ENCODE measurements at regions not wholly inside any gene's neighbourhood (a gene's known extent, or its start where the extent isn't known, plus 50 kb on each side); places are given as distances from the start of the nearest gene placed in this dataset.
"Not testable (repeated sequence)": the region's sequence is repeated elsewhere in the genome, so short reads cannot be mapped to it uniquely, and the experiment has no call there.

DNA sequence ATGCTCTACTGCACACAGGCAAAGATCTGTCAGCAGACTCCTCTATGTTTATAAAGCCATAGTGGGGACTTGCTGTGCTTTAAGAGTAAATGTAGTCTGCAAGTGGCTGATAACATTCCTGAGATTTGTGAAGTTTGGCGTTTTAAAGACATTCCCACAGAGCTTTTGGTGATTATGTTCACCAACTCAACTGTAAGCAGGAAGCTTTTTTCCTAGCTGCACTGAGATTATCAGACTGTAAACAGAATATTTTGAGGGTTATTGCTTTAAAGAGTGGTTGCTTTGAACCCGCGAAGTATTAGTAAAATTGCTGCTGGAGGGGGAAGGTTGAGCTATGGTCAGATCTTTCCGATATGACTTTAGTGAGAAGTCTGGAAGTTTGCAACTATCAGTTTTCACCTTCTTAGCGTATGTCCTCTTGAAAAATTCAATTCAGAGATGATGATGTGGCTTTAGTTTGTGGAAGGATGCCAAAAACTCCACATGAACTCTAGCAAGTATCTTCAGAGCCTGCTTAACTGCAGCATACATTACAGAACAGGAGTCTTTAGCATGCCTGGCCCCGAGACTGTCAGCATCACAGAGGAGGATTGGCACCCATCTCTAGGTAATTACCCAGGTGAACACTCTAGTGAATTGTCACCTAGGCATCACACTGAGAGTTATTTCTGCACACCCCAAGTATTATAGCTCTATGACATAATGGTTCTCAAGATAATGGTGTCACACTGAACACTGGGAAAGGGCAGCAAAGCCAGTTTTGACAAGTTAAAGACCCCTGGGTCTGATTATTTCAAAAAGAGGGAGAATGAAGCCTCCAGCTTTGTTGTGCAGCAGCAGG, 89.9 kb downstream of the MTNR1B start:
- Histone ChIP-seq H3K9me3 (peaks cover 0 to 3% (median 0%) of the 10 kb centered on the region in 12 donors), H3K4me1 (no peaks in the 10 kb centered on the region), H3K27ac (no peak overlapping the region), H3K4me3 (no peak overlapping the region), H3K36me3 (no peaks in the 10 kb centered on the region), H3K27me3 (peaks cover 0 to 4% (median 0%) of the 10 kb centered on the region in 9 donors)
- DNase-seq: no peak
- 16 to 24% (median 20%) methylated on average over 6 of the region's 6 CpGs for WGBS, 4 donors
- intact Hi-C loops (cut with DNase I): no loop called here
- TF ChIP-seq, protein P1, sequence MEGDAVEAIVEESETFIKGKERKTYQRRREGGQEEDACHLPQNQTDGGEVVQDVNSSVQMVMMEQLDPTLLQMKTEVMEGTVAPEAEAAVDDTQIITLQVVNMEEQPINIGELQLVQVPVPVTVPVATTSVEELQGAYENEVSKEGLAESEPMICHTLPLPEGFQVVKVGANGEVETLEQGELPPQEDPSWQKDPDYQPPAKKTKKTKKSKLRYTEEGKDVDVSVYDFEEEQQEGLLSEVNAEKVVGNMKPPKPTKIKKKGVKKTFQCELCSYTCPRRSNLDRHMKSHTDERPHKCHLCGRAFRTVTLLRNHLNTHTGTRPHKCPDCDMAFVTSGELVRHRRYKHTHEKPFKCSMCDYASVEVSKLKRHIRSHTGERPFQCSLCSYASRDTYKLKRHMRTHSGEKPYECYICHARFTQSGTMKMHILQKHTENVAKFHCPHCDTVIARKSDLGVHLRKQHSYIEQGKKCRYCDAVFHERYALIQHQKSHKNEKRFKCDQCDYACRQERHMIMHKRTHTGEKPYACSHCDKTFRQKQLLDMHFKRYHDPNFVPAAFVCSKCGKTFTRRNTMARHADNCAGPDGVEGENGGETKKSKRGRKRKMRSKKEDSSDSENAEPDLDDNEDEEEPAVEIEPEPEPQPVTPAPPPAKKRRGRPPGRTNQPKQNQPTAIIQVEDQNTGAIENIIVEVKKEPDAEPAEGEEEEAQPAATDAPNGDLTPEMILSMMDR (IDR thresholded peaks at IDR 0.05): no peak
- no peak for TF ChIP-seq POLR2A (IDR thresholded peaks at IDR 0.05)
- ATAC-seq: no peak

DNA sequence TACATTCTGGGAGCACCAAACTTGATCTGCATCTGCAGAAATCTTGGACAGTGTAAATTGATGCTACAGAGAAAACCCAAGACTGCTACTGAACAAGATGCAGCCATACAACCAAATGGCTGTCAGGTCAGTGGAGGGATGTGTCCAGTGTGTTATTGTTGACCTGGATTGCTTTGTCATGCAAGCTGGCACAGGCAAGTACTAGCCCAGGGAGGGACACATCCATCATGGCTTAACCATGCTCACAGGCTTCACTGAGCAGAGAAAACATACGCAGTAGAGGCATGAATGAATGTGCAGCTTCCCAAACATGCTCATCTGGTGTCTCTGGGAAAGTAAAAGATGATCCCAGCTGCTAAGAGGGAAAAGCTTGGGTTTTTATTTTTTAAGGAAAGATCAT, 93.6 kb downstream of the MTNR1B start:
- Histone ChIP-seq H3K4me3 (no peak overlapping the region), H3K9me3 (no peaks in the 10 kb centered on the region), H3K4me1 (no peaks in the 10 kb centered on the region), H3K27ac (no peak overlapping the region), H3K36me3 (no peaks in the 10 kb centered on the region), H3K27me3 (peaks cover 0 to 4% (median 0%) of the 10 kb centered on the region in 9 donors)
- WGBS, 4 donors: 84 to 90% (median 88%) methylated on average over 1 of the region's 1 CpG
- intact Hi-C loops (cut with DNase I): no loop called here
- no peak for TF ChIP-seq POLR2A (IDR thresholded peaks at IDR 0.05)
- TF ChIP-seq, protein P1 (IDR thresholded peaks at IDR 0.05): no peak
- DNase-seq (no peak), ATAC-seq (no peak)

DNA sequence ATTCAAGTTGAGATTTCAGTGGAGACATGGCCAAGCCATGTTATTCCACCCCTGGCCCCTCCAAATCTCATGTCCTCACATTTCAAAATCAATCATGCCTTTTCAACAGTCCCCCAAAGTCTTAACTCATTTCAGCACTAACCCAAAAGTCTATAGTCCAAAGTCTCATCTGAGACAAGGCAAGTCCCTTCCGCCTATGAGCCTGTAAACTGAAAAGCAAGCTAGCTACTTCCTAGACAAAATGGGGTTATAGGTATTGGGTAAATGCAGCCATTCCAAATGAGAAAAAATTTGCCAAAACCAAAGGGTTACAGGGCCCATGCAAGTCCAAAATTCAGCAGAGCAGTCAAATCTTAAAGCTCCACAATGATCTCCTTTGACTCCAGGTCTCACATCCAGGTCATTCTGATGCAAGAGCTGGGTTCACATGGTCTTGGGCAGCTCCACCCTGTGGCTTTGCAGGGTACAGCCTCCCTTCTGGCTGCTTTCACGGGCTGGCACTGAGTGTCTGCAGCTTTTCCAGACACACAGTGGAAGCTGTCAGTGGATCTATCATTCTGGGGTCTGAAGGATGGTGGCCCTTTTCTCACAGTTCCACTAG, 95.7 kb downstream of the MTNR1B start:
- intact Hi-C loops (cut with DNase I); H3K36me3 ChIP-seq; H3K4me3 ChIP-seq; DNase-seq; ATAC-seq; H3K9me3 ChIP-seq; H3K27me3 ChIP-seq; H3K4me1 ChIP-seq; H3K27ac ChIP-seq: not testable (repeated sequence)
- 60 to 65% (median 62%) methylated on average over 2 of the region's 2 CpGs for WGBS, 4 donors

DNA sequence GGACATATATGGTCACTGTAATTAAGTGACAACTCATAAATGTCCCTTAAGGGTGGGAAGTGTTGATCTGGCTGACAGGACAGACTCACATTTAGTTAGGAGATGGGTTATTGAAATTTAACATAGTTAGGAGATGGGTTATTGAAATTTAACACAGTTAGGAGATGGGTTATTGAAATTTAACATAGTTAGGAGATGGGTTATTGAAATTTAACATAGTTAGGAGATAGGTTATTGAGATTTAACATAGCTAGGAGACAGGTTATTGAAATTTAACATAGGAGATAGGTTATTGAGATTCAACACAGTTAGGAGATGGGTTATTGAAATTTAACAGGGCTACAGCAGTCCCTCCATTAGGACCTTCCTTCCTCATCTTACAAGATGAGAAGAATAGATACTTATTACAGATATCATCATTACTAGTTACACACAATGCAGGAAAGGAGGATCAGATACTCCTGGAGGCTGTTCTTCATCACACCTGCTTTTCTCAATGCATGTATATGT, 98.5 kb downstream of the MTNR1B start:
- DNase-seq: no peak
- intact Hi-C loops (cut with DNase I): no loop called here
- H3K27ac ChIP-seq: no peak overlapping the region
- no peaks in the 10 kb centered on the region for H3K36me3 ChIP-seq
- no peaks in the 10 kb centered on the region for H3K27me3 ChIP-seq
- TF ChIP-seq POLR2A (IDR thresholded peaks at IDR 0.05): no peak
- TF ChIP-seq, protein P1 (IDR thresholded peaks at IDR 0.05): no peak
- no peaks in the 10 kb centered on the region for H3K9me3 ChIP-seq
- no peaks in the 10 kb centered on the region for H3K4me1 ChIP-seq
- H3K4me3 ChIP-seq: no peak overlapping the region
- ATAC-seq: no peak
